ENCODE measurements at regions not wholly inside any gene's neighbourhood (a gene's known extent, or its start where the extent isn't known, plus 50 kb on each side); places are given as distances from the start of the nearest gene placed in this dataset.

GRCh38 chr21:43277481-43278351 lies 108.9 kb downstream of the CRYAA start:
- Histone ChIP-seq H3K36me3 (ENCODE audit: control insufficient read depth, insufficient read depth, low read length) (no peaks in the 10 kb centered on the region), H3K27me3 (ENCODE audit: control insufficient read depth, insufficient read depth, low read length) (no peaks in the 10 kb centered on the region), H3K4me1 (ENCODE audit: control insufficient read depth, insufficient read depth, low read length) (peaks cover 5% of the 10 kb centered on the region; the same call in 1 of the 2 replicates), H3K9me3 (ENCODE audit: control insufficient read depth, insufficient read depth, low read length) (no peaks in the 10 kb centered on the region), H3K4me3 (ENCODE audit: low read length) (no peak overlapping the region), H3K27ac (ENCODE audit: low read length) (no peak overlapping the region)
- DNase-seq (ENCODE audit: low read depth, low spot score) = no peak
- no CpG with 5 or more reads among the region's 30 CpGs for WGBS (ENCODE audit: insufficient coverage, insufficient read length)

- no peak for DNase-seq (ENCODE audit: low read depth, low spot score)
Measured at GRCh38 chr21:43276811-43277210, 108.0 kb downstream of the CRYAA start.

GRCh38 chr21:43275421-43276211 lies 106.8 kb downstream of the CRYAA start:
- Histone ChIP-seq H3K36me3 (ENCODE audit: control insufficient read depth, insufficient read depth, low read length) (no peaks in the 10 kb centered on the region), H3K4me1 (ENCODE audit: control insufficient read depth, insufficient read depth, low read length) (peaks cover 5% of the 10 kb centered on the region; the same call in 1 of the 2 replicates), H3K4me3 (ENCODE audit: low read length) (no peak overlapping the region), H3K9me3 (ENCODE audit: control insufficient read depth, insufficient read depth, low read length) (no peaks in the 10 kb centered on the region), H3K27ac (ENCODE audit: low read length) (no peak overlapping the region), H3K27me3 (ENCODE audit: control insufficient read depth, insufficient read depth, low read length) (no peaks in the 10 kb centered on the region)
- no peak for DNase-seq (ENCODE audit: low read depth, low spot score)
- no CpG with 5 or more reads among the region's 6 CpGs for WGBS (ENCODE audit: insufficient coverage, insufficient read length)

More at GRCh38 chr21:43276811-43277210, 108.0 kb downstream of the CRYAA start:
- H3K27me3 ChIP-seq (ENCODE audit: control insufficient read depth, insufficient read depth, low read length) = no peaks in the 10 kb centered on the region
- H3K9me3 ChIP-seq (ENCODE audit: control insufficient read depth, insufficient read depth, low read length) = no peaks in the 10 kb centered on the region
- H3K4me1 ChIP-seq (ENCODE audit: control insufficient read depth, insufficient read depth, low read length) = peaks cover 5% of the 10 kb centered on the region; the same call in 1 of the 2 replicates
- WGBS (ENCODE audit: insufficient coverage, insufficient read length) = no CpG with 5 or more reads among the region's 16 CpGs
- H3K27ac ChIP-seq (ENCODE audit: low read length) = no peak overlapping the region
- H3K36me3 ChIP-seq (ENCODE audit: control insufficient read depth, insufficient read depth, low read length) = no peaks in the 10 kb centered on the region
- no peak overlapping the region for H3K4me3 ChIP-seq (ENCODE audit: low read length)

GRCh38 chr21:43274946-43275310 lies 106.1 kb downstream of the CRYAA start:
- no peak overlapping the region for H3K27ac ChIP-seq (ENCODE audit: low read length)
- WGBS (ENCODE audit: insufficient coverage, insufficient read length) = no CpG with 5 or more reads among the region's 6 CpGs

GRCh38 chr21:43274022-43274945 lies 105.5 kb downstream of the CRYAA start:
- no peak overlapping the region for H3K4me3 ChIP-seq (ENCODE audit: low read length)
- no peak overlapping the region for H3K27ac ChIP-seq (ENCODE audit: low read length)
- no peak for DNase-seq (ENCODE audit: low read depth, low spot score)
- H3K36me3 ChIP-seq (ENCODE audit: control insufficient read depth, insufficient read depth, low read length) = no peaks in the 10 kb centered on the region
- no CpG with 5 or more reads among the region's 21 CpGs for WGBS (ENCODE audit: insufficient coverage, insufficient read length)
- H3K4me1 ChIP-seq (ENCODE audit: control insufficient read depth, insufficient read depth, low read length) = peaks cover 5% of the 10 kb centered on the region; the same call in 1 of the 2 replicates
- H3K27me3 ChIP-seq (ENCODE audit: control insufficient read depth, insufficient read depth, low read length) = no peaks in the 10 kb centered on the region
- H3K9me3 ChIP-seq (ENCODE audit: control insufficient read depth, insufficient read depth, low read length) = no peaks in the 10 kb centered on the region

More at GRCh38 chr21:43274946-43275310, 106.1 kb downstream of the CRYAA start:
- Histone ChIP-seq H3K9me3 (ENCODE audit: control insufficient read depth, insufficient read depth, low read length) (no peaks in the 10 kb centered on the region), H3K4me1 (ENCODE audit: control insufficient read depth, insufficient read depth, low read length) (peaks cover 5% of the 10 kb centered on the region; the same call in 1 of the 2 replicates), H3K36me3 (ENCODE audit: control insufficient read depth, insufficient read depth, low read length) (no peaks in the 10 kb centered on the region), H3K4me3 (ENCODE audit: low read length) (no peak overlapping the region), H3K27me3 (ENCODE audit: control insufficient read depth, insufficient read depth, low read length) (no peaks in the 10 kb centered on the region)
- DNase-seq (ENCODE audit: low read depth, low spot score) = no peak

GRCh38 chr21:43273708-43274021 lies 104.9 kb downstream of the CRYAA start:
- Histone ChIP-seq H3K4me3 (ENCODE audit: low read length) (no peak overlapping the region), H3K27ac (ENCODE audit: low read length) (no peak overlapping the region), H3K9me3 (ENCODE audit: control insufficient read depth, insufficient read depth, low read length) (no peaks in the 10 kb centered on the region), H3K36me3 (ENCODE audit: control insufficient read depth, insufficient read depth, low read length) (no peaks in the 10 kb centered on the region), H3K27me3 (ENCODE audit: control insufficient read depth, insufficient read depth, low read length) (no peaks in the 10 kb centered on the region), H3K4me1 (ENCODE audit: control insufficient read depth, insufficient read depth, low read length) (peaks cover 5% of the 10 kb centered on the region; the same call in 1 of the 2 replicates)
- WGBS (ENCODE audit: insufficient coverage, insufficient read length) = no CpG with 5 or more reads among the region's 9 CpGs
- no peak for DNase-seq (ENCODE audit: low read depth, low spot score)

GRCh38 chr21:43273016-43273707 lies 104.4 kb downstream of the CRYAA start:
- H3K27ac ChIP-seq (ENCODE audit: low read length) = no peak overlapping the region
- no CpG with 5 or more reads among the region's 22 CpGs for WGBS (ENCODE audit: insufficient coverage, insufficient read length)
- H3K4me3 ChIP-seq (ENCODE audit: low read length) = no peak overlapping the region
- no peaks in the 10 kb centered on the region for H3K9me3 ChIP-seq (ENCODE audit: control insufficient read depth, insufficient read depth, low read length)
- DNase-seq (ENCODE audit: low read depth, low spot score) = no peak
- H3K4me1 ChIP-seq (ENCODE audit: control insufficient read depth, insufficient read depth, low read length) = peaks cover 3% of the 10 kb centered on the region; the same call in 1 of the 2 replicates
- no peaks in the 10 kb centered on the region for H3K36me3 ChIP-seq (ENCODE audit: control insufficient read depth, insufficient read depth, low read length)
- no peaks in the 10 kb centered on the region for H3K27me3 ChIP-seq (ENCODE audit: control insufficient read depth, insufficient read depth, low read length)

- H3K4me1 ChIP-seq (ENCODE audit: control insufficient read depth, insufficient read depth, low read length) = no peaks in the 10 kb centered on the region
- WGBS (ENCODE audit: insufficient coverage, insufficient read length) = no CpG with 5 or more reads among the region's 8 CpGs
- no peaks in the 10 kb centered on the region for H3K27me3 ChIP-seq (ENCODE audit: control insufficient read depth, insufficient read depth, low read length)
- H3K9me3 ChIP-seq (ENCODE audit: control insufficient read depth, insufficient read depth, low read length) = no peaks in the 10 kb centered on the region
- no peaks in the 10 kb centered on the region for H3K36me3 ChIP-seq (ENCODE audit: control insufficient read depth, insufficient read depth, low read length)
- DNase-seq (ENCODE audit: low read depth, low spot score) = no peak
- no peak overlapping the region for H3K27ac ChIP-seq (ENCODE audit: low read length)
- H3K4me3 ChIP-seq (ENCODE audit: low read length) = no peak overlapping the region
Measured at GRCh38 chr21:43272591-43272990, 103.8 kb downstream of the CRYAA start.

- Histone ChIP-seq H3K4me1 (ENCODE audit: control insufficient read depth, insufficient read depth, low read length) (no peaks in the 10 kb centered on the region), H3K27ac (ENCODE audit: low read length) (no peak overlapping the region), H3K4me3 (ENCODE audit: low read length) (no peak overlapping the region), H3K9me3 (ENCODE audit: control insufficient read depth, insufficient read depth, low read length) (no peaks in the 10 kb centered on the region), H3K27me3 (ENCODE audit: control insufficient read depth, insufficient read depth, low read length) (no peaks in the 10 kb centered on the region), H3K36me3 (ENCODE audit: control insufficient read depth, insufficient read depth, low read length) (no peaks in the 10 kb centered on the region)
- no CpG with 5 or more reads among the region's 19 CpGs for WGBS (ENCODE audit: insufficient coverage, insufficient read length)
- no peak for DNase-seq (ENCODE audit: low read depth, low spot score)
Measured at GRCh38 chr21:43271452-43272020, 102.7 kb downstream of the CRYAA start.

All from iPS DF 6.9 (cell line).